ENCODE measurements at regions not wholly inside any gene's neighbourhood (a gene's known extent, or its start where the extent isn't known, plus 50 kb on each side); places are given as distances from the start of the nearest gene placed in this dataset.

DNA sequence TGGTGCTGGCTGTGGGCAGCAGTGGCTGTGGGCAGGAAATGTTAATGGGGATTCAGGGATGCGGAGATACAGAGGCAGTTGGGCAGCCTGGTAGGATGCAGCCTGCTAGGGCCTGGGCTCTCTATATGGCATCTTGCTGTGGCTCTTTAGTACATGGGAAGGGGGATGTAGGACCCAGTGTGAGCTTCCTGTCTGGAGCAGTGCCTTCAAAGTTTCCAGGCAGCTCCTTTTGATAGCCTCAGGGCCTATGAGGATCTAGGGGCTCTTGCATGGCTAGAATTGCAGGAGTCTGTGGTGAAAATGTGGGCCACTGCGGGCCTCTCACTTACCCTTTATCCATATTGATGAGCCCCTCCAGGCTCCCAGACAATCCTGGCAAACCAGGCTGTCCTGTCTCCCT lies 213.2 kb upstream of the SNX19 start:
- no peak for DNase-seq

DNA sequence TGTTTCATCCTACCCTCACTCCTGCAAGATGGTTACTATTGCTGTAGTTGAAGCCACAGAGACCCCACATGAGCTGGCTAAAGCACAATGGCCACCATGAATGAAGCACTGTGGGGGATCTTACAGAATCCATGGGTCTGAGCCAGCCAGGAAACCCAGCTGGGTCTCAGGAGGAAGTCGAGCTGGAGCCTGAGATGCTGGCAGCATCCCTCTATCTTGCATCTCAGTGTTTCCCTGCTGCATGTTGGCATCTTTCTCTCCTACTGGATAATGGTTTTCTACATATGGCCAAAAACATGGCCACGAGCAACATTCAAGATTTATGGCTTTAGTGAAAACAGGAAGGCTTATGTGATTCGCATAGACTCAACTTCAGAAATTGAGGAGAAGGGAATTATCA lies 219.3 kb upstream of the SNX19 start:
- no peak for DNase-seq

DNA sequence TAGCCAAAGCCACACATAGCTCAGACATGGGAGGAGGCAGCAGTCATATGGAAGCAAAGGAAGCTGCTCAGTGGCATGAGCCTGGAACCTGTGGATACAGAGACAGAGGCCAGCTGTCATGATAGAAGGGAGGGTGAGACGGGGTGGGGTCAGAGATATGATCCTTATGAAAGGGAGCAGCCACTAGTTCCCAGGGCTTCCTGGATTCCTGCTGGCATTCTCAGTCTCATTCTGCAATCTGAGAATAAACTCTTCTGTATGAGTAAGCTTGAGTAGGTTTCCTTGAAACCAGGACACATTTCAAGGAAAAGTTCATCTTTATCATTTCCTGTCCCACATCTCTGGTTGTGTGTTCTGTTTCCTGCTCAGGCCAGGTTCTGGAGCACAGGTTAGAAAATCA lies 220.2 kb upstream of the SNX19 start:
- no peak for DNase-seq

DNA sequence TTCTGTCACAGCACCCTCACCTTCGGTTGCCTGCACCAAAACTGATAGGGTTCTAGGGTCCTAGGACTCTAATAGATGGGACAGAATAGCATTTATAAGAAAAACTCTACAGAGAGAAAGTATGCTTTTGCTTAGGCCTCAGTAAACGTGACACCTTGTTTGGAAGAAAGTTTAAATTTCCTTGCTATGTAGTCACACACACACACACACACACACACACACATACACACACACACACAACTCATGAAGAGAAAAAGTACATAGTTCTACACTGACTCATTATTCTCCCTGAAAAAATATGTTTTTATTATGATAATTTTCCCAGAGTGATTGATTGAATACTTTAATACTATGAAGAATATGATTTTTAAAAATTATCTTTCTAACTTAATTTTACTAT lies 220.8 kb upstream of the SNX19 start:
- no peak for DNase-seq

DNA sequence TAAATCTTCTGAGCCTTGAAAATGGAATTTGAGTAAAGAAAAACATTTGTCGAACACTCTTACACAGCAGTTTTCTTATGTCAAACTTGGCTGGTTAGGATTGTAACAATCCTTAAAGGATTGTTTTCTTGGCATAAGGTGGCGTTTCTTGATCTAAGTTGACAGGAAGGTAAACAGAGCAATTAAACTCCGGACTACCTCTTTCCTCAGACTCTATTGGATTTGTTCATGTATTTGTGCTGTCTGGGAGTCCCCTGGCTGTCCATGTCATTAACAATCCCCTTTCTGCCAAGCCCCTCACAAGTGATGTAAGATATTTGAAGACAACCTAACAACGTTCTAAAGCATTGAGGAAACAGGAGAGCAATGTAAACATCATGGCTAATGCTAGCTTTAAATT lies 222.5 kb upstream of the SNX19 start:
- no peak for DNase-seq

DNA sequence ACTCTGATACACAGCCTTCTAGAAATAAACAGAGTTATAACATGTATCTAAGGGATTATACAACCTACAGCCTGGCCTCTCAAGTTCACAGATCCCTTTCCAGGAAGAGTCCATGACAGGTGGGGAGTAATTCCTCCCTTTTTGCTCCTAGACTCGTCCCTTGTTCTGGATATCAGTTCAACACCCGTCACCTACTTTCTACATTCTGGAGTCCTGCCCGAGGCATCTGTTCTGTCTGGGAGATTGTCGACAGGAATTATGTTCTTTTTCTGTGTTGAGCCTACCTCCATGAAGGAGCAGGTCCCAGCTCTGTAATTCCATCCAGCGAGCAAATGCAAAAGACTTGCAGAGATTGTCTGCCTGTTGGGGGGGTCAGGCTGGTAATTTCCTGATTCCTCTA lies 224.6 kb upstream of the NTM start:
- DNase-seq: no peak

DNA sequence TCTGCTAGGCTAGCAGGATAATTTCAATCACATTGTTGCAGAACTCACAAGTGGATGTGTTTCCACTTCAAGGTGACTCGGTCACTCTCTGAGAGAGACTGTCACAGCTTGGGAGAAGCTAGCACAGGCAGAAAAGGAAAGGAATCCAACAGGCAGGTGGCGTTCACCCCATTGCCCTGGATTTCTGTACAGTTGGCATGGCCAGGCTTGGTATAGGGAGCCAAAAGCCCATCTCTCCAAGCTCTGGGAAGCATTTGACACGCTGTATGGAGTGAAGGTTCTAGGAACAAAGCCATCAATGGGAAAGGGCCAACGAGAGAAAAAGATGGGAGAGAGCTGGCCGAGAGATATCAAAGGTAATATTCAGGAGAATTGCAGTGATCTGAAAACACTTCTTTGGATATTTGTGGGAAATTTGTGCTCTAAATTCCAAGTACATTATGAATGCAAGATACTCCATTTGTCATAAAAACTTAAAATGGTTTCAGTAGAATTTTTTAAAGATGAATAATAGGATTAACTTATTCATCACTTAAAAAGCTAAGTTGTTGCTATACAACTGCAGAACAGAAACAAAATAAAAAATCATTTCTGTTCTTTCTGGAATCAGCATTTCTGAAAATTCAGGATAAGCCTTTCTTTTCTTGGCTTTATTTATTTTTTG lies 223.5 kb upstream of the NTM start:
- DNase-seq: no peak

DNA sequence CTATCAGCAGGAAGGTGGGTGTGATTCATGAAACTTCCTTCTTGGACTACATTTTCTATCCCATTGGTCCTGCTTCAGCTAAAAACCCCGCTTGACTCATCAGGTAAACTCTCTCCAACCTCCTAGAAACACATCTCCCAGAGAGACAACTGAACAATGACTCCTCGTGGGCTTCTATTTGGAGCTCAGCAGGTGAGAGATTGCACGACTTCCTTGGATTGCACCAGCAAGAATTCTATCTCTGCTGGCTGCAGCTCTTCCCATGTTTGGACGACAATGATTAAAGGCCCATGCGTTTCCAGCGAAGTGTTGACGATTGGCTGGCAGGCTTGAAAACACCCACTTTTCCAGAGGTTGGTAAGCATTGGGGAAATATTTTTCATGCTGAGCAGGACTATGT lies 216.1 kb upstream of the NTM start:
- DNase-seq: no peak

DNA sequence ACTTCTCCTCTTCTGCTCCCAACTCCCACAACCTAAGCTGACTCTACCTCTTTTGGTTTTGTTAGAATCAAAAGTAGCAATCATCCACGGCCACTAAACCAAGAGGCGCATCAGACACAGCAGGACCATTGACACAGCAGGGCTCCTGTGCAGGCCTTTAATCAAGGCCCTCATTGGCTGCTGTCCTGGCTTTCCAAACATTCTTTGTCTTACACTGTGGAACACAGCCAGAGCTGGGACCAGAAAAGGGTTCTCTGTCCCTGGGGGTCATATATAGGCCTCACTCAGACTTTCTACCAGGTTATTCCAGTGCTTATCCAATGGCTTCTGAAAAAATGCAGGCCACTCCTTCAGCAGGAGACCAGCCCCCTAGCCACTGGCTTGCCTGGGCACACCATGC lies 212.7 kb upstream of the NTM start:
- DNase-seq: no peak

DNA sequence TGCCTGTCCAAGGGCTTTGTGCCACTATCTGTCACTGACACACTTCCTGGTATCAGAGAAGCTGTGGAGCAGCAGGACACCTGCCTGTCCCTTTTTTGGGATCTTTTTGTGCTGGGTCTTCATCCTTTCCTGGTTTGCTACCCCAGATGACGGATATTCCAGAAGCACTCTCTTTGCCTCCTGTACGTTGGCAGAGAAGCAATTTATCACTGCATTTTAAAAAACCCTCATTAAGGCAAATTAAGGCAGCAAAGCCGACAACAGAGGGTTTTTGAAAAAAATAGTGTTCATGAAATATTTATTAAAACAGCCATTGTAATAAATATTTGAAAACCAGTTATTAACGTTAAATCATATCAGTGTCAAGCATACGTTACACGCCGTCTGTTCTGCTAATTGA lies 209.6 kb upstream of the NTM start:
- DNase-seq: no peak

DNA sequence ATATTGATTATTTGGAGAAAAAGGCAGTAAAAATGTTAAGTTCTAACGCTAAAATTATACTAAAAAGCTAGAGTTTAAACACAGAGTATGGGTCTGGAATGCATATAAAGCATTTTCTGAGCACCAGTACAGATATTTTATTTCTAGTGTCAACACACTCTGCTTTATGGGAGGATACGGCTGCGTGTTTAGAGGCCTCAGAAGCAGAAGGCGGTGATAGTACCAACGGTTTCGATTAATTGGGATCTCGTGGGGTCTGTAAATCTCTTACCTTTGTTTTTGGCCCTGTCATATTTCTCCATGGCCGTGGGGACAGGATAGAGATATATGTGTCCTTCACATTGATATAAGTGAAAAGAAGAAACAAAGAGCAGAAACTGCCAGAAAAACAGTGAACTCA lies 206.8 kb upstream of the NTM start:
- no peak for DNase-seq

DNA sequence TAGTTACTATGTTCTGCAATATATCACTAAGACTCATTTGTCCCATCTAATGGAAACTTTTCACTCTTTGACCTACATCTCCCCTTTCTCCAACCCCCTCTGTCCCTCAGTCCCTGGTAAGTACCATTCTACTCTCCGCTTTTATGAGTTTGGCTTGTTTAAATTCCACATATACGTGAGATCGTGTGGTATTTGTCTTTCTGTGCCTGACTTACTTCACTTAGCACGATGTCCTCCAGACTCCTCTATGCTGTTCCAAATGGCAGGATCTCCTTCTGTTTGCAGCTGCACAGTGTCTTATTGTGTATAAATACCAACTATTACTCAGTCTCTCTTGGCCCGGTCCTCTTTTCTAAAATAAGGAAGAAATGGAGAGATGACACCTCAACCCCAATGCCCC lies 205.4 kb upstream of the NTM start:
- DNase-seq: no peak

DNA sequence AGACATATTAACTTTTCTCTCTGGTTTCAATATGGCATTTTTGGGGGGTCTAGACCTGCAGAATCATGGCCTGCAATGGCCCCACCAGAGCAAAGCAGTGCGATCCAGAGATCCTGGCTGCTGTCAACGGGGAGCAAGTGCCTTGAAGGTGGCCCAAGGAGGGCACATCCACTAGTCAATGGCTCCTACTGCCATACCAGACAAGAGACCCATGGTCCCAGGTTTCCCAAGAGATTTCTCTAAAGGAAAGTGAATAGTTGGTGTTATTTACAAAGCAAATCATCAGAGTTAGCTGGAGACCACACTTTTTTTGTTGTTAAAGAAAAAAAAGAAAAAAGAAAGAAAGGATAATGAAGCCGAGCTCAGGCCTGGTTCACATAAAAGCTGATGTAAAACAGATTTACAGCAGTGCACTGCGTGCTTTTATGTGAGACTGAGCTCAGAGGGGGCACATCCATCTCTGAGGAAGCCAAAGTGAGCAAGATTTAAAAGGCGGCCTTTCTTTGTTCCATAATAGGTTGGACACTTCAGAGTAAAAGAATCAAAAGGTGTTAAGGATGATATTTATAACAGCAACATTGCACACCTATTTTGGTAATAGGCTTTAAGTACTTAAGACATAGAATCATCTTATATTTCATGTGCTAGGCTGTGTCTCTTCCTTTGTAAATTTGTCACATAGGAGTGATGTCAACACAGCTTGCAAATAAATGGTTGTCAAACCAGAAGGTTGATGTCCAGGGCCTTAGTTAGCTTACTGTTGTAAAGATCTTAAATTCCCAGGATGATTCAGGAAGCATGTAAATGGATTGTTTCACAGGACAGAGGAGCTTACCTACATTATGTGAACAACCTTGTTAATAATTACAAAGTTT lies 201.3 kb upstream of the NTM start:
- no peak for DNase-seq

DNA sequence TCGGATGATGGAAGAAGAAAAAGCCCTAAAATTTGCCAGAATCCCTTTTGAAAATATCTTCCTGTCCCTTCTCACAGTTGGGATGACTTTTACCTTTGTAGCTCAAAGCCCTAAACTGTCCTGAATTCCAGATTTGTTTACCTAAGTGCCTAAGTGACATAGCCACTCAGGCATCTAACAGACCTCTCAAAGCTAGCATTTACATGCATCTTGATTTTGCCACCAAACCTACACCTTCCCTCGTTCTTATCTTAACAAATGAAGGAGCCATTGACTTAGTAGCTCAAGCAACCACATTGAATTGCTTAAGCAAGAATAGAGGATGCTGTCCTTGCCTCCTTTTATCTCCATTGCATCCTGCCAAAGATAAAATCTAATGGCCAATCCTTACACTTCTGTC lies 198.4 kb upstream of the NTM start:
- no peak for DNase-seq

DNA sequence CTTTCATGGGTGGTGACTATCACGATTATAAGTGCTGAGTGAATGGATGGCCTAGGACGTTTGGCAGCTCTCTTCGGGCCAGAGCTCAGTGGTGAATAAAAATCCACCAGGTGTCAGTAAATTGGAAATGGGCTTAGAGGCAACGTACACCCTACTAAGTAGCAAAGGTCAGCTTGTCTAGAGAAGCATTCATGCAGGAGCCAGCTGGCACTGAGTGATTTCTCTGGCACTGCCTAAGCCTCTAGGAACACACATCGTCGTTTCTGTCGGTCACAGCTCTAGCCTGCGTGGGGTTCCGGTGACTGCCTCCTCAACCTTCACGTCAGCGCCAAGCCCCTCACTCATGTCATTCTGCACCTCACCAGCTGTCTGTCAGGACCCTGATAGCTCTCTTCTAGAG lies 192.4 kb upstream of the NTM start:
- no peak for DNase-seq

DNA sequence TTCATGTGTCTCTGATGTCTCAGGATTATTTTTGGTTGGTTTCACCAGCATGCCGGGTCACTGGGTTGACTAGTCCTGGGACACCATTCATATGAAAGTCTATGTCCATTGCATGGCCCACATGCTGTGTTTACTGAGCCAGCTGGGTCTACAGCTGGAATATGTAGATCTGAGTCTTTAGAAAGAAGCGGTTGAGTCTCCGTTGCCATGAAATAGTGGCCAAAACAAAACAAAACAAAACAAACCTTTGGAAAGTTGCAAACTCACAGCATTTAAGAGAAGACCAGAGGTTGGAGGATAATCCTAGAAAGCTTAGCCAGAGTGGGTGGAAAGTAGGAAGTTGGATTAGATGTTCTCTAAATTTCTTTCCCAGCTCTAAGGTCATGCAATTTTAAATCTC lies 191.8 kb upstream of the NTM start:
- DNase-seq: no peak

DNA sequence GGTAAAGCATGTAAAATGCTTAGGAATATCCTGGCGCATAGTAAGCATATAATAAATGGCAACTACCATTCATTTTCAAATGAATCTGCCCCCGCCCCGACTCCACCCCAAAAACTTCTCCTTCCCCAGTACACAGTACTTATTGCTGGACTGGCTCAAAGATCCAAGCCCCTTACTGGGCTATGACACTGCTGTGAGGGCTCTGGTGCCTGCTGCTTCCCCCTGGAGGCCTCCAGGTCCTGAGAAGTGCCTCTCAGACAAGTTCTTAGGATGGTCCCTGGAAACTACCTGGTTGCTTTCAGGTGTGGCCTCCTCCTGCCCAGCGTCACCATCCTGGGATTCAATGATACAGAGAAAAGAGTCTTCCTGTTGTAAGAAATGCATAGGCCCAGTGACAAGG lies 190.6 kb upstream of the NTM start:
- DNase-seq: no peak

DNA sequence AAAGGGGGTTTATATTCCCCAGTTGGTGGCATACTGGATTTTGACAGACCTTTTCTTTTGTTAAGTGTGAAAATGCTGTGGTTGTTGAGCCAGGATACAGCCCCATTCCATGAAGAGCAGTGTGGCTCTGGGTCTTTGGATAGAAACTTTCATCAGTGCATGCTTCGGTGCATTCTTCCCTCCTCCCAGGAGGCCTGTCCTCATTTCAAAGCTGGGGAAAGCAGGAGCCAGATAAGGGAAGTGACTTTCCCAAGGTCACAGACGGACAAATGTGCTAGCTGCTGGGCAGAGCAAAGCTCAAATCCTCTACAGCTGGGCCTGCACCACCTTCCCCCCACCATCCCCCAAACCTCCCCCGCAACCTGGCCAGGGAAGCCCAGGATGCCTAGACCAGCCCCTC lies 184.5 kb upstream of the NTM start:
- no peak for DNase-seq

DNA sequence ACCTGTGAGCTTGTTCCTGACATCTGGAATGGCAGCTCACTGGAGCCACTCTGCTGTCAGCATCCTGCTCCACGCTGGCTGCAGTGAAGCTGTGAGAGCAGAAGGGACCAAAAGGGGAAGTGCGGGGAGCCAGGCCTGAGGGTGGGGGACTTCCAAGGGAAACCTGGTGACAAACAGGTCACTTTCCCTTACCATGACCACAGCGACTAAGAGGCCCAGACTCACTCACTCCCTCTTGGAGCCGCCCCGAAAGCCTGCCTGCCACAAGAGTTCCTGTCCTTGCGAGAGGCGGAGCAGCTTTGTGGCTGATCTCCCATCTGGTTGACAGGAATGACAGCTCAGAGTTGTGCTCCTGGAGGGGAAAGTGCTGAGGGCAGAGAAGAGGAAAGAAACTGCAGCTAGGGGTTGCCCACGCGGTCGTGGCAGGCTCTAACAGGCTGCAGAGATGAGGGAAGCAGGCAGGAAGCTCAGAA lies 183.8 kb upstream of the NTM start:
- DNase-seq: peak; percentile 83

DNA sequence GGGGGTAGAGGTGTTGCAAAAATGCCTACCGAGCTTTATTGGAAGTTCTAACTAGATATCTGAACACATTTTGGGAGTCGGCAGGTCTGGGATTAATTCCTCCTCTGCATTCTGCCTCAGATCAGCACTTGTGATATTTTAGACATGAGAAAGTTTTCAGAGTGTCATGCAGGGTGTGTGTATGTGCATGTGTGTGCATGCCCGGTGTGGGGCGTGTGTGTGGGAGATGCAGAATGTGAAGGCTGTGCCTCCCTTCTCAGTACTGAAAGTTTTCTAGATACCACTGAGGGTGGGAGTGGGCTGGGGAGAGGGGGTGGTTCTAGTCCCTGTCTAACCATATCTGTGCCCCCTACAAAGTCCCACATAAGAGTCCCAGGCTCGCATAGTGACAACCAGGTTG lies 180.0 kb upstream of the NTM start:
- DNase-seq: no peak

DNA sequence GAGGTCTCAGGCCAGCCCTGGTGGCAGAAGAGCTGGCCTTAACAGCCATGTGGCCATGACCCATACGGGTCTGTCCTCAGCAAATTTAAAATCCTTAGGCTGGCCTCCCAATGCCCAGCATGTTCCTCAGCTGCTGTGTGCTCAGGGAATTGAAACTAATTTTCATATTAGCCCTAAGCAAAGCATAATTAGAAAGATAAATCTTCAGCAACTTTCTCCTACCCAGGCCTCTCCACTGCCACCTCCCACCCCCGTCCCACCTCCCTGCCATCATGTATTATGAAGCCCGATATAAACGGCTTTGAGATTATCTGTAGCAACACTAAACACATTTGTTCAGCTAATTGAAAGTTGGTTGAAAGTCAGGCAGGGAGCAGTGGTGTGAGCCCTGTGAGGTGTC lies 178.8 kb upstream of the NTM start:
- no peak for DNase-seq

DNA sequence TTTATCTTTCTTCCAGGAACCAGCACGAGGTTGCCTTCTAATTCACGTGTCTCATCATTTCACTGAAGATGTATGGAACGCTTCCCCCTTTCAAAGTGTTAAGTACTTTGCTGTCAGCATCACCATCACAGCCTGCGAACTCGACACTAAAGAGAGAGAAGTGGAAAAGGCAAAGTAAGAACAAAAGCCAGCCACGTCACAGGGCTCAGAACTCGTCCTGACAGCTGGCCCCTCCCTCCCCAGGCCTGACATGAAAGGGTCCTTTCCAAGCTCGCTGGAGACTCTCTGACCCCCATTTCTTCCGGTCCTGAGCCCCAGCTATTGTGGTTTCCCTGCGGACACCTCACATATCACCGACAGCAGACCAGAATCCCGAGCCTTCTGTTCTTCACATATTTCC lies 177.8 kb upstream of the NTM start:
- no peak for DNase-seq

DNA sequence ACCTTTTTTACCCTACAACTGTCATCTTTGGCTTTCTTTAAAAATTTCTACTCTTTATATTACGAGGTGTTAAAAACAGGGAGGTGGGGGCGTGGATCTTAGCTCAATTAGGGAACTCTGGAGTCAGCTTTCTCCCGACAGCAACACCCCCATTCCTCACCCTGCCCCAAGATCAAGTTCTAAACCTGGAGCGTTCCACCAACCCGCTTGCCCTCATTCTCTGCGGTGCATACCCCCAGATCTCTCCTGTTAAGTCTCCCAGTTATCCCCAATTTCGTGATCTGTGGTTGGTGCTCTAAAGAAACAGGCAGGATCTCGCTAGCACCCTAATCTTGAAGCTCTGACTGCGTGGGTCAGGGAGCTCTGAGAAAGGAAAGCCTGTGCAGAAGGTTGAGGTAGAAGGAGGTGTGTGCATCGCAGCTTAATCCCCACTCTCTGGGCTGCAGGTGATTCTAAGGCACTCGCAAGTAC lies 177.3 kb upstream of the NTM start:
- no peak for DNase-seq

DNA sequence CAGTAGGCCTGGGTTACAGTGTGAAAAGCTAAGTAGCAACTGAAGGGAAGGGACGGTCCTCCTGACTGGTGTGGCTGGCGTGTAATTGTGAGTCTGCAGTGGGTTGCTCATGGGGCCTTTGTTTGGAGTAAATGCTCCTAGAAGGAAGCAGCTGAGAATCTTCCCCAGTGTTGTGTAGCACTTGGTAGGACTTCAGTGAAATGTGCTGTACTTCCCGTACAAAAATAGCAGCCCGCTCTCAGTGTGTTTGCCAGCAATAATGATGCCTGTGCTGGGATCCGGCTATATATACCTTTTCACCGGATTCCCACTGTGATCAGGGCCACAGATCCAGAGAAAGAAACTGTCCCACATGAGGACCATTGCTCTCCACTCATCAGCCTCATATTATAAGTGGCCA lies 175.7 kb upstream of the NTM start:
- DNase-seq: no peak
